HEK293T (cell line): ENCODE measurements at regions not wholly inside any gene's neighbourhood (a gene's known extent, or its start where the extent isn't known, plus 50 kb on each side); places are given as distances from the start of the nearest gene placed in this dataset.

Source experiments
- ELF4 ChIP-seq: fragments of 450-650 bp; IDR thresholded peaks from 2 replicates; pipeline ENCODE4 v1.6.1; 2017; ENCODE audit warnings: antibody characterized with exemption
- FOXA1 ChIP-seq: fragments of 450-650 bp; IDR thresholded peaks from 2 replicates; pipeline ENCODE4 v1.6.1; 2016; ENCODE audit warnings: mild to moderate bottlenecking
- FOXK2 ChIP-seq: fragments of 450-650 bp; IDR thresholded peaks from 2 replicates; pipeline ENCODE4 v1.6.1; 2016; ENCODE audit warnings: mild to moderate bottlenecking
- FOXM1 ChIP-seq: fragments of 450-650 bp; IDR thresholded peaks from 2 replicates; pipeline ENCODE4 v1.6.1; 2017; ENCODE audit warnings: mild to moderate bottlenecking, borderline replicate concordance
- HDGF ChIP-seq: fragments of 450-650 bp; IDR thresholded peaks from 2 replicates; pipeline ENCODE4 v1.6.1; 2017; ENCODE audit warnings: antibody characterized with exemption, borderline replicate concordance
- TF ChIP-seq, protein P1 (sequence below): fragments of 450-650 bp; IDR thresholded peaks from 2 replicates; pipeline ENCODE4 v1.6.1; 2016

DNA sequence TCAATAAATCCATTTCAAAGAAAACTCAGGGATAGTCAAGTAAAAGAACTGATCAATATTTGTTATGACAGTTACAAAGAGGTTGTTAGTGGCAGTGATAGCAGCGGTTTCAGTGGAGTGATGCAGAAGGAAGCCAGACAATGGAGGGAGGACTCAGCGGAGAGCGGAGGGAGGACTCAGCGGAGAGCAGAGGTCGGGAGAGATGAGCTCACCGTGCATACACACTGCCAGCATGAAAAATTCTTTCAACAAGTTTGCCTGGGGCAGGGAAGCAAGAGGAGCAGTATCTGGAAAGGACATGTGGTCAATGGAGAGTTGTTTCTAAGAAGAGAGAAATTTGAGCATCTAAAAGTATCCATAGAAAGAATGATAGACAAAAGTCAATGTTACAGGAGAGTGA lies 60.9 kb upstream of the BCL11A start:
- TF ChIP-seq FOXA1 (no peak), ELF4 (no peak), FOXK2 (no peak), HDGF (no peak), FOXM1 (no peak)
- TF ChIP-seq, protein P1, sequence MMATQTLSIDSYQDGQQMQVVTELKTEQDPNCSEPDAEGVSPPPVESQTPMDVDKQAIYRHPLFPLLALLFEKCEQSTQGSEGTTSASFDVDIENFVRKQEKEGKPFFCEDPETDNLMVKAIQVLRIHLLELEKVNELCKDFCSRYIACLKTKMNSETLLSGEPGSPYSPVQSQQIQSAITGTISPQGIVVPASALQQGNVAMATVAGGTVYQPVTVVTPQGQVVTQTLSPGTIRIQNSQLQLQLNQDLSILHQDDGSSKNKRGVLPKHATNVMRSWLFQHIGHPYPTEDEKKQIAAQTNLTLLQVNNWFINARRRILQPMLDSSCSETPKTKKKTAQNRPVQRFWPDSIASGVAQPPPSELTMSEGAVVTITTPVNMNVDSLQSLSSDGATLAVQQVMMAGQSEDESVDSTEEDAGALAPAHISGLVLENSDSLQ, result no peak
